SU-DHL-6 (cell line): ENCODE measurements at regions not wholly inside any gene's neighbourhood (a gene's known extent, or its start where the extent isn't known, plus 50 kb on each side); places are given as distances from the start of the nearest gene placed in this dataset.

ENCODE experiments used
- H2AFZ ChIP-seq: fragments of 200-600 bp; sonication (generic); 2 replicates; pipeline ENCODE4 v1.6.1; 2014; ENCODE audit warnings: low read depth, mild to moderate bottlenecking, moderate library complexity, mixed read lengths, antibody characterized with exemption, low read length; ENCODE audit not compliant: severe bottlenecking
- H3F3A ChIP-seq: fragments of 200-600 bp; shearing (Covaris generic); 2 replicates; pipeline ENCODE4 v1.6.0; 2016; ENCODE audit warnings: antibody characterized with exemption, mild to moderate bottlenecking; ENCODE audit not compliant: insufficient read depth
- H3K27ac ChIP-seq: fragments of 200-600 bp; sonication (generic); 2 replicates; pipeline ENCODE4 v1.5.1; 2016; ENCODE audit warnings: low read depth, mild to moderate bottlenecking, low read length, moderate library complexity, mixed read lengths
- H3K27me3 ChIP-seq: fragments of 200-600 bp; sonication (generic), shearing (Covaris generic); 2 replicates; pipeline ENCODE4 v1.6.0; 2014; ENCODE audit warnings: mild to moderate bottlenecking, low read length
- H3K36me3 ChIP-seq: fragments of 200-600 bp; sonication (generic); 2 replicates; pipeline ENCODE4 v1.6.1; 2014; ENCODE audit warnings: mild to moderate bottlenecking, low read length, mixed read lengths
- H3K4me2 ChIP-seq: fragments of 300-600, 200-600 bp; shearing (Covaris generic), sonication (generic); 2 replicates; pipeline ENCODE4 v1.6.0; 2014; ENCODE audit warnings: low read length, low read depth, mild to moderate bottlenecking; ENCODE audit not compliant: poor library complexity, severe bottlenecking
- H3K4me3 ChIP-seq: fragments of 200-600 bp; sonication (generic); 2 replicates; pipeline ENCODE4 v1.5.1; 2014; ENCODE audit warnings: antibody characterized with exemption, low read length, mild to moderate bottlenecking, mixed read lengths; ENCODE audit not compliant: insufficient read depth, poor library complexity, severe bottlenecking
- H3K79me2 ChIP-seq: fragments of 200-600 bp; sonication (generic); 2 replicates; pipeline ENCODE4 v1.6.1; 2014; ENCODE audit warnings: mild to moderate bottlenecking, low read length, moderate library complexity; ENCODE audit not compliant: insufficient read depth
- H3K9ac ChIP-seq: fragments of 200-600 bp; sonication (generic); 2 replicates; pipeline ENCODE4 v1.7.0; 2014; ENCODE audit warnings: mild to moderate bottlenecking, low read length
- H3K9me2 ChIP-seq: fragments of 200-600 bp; sonication (generic); replicated peaks from 2 replicates; pipeline ENCODE4 v1.6.1; 2014; ENCODE audit warnings: low read length; ENCODE audit not compliant: insufficient read depth
- H3K9me3 ChIP-seq: fragments of 200-600 bp; sonication (generic); 2 replicates; pipeline ENCODE4 v1.6.1; 2014; ENCODE audit warnings: low read length, mixed read lengths; ENCODE audit not compliant: insufficient read depth
- H4K20me1 ChIP-seq: fragments of 200-600 bp; sonication (generic); 2 replicates; pipeline ENCODE4 v1.6.1; 2014; ENCODE audit warnings: low read depth, mild to moderate bottlenecking, antibody characterized with exemption, low read length, moderate library complexity, mixed read lengths
- EZH2phosphoT487 ChIP-seq: fragments of 200-600 bp; sonication (generic), shearing (Covaris generic); conservative IDR thresholded peaks from 2 replicates; pipeline ENCODE4 v1.6.1; 2018; ENCODE audit warnings: mild to moderate bottlenecking, antibody characterized with exemption, low read length, moderate library complexity, mixed read lengths
- TF ChIP-seq, protein P1 (sequence below): fragments of 200-600 bp; sonication (generic); IDR thresholded peaks from one replicate; pipeline ENCODE4 v1.5.1; 2017; ENCODE audit warnings: antibody characterized with exemption, mild to moderate bottlenecking, low read length, moderate library complexity; ENCODE audit not compliant: insufficient read depth, poor library complexity, severe bottlenecking

- Histone ChIP-seq H3K4me2 (no peak overlapping the region), H3K36me3 (no peaks in the 10 kb centered on the region), H3K27me3 (no peaks in the 10 kb centered on the region), H3F3A (no peaks in the 10 kb centered on the region), H4K20me1 (no peaks in the 10 kb centered on the region), H3K9me2 (no peaks in the 10 kb centered on the region), H3K27ac (no peak overlapping the region), H3K9ac (no peak overlapping the region), H3K9me3 (0 out of 2 replicates have a peak, but pooled peaks cover 4% of the 10 kb centered on the region), H3K4me3 (no peak overlapping the region), H2AFZ (no peak overlapping the region), H3K79me2 (no peaks in the 10 kb centered on the region)
- no peak for TF ChIP-seq EZH2phosphoT487
- TF ChIP-seq, protein P1, sequence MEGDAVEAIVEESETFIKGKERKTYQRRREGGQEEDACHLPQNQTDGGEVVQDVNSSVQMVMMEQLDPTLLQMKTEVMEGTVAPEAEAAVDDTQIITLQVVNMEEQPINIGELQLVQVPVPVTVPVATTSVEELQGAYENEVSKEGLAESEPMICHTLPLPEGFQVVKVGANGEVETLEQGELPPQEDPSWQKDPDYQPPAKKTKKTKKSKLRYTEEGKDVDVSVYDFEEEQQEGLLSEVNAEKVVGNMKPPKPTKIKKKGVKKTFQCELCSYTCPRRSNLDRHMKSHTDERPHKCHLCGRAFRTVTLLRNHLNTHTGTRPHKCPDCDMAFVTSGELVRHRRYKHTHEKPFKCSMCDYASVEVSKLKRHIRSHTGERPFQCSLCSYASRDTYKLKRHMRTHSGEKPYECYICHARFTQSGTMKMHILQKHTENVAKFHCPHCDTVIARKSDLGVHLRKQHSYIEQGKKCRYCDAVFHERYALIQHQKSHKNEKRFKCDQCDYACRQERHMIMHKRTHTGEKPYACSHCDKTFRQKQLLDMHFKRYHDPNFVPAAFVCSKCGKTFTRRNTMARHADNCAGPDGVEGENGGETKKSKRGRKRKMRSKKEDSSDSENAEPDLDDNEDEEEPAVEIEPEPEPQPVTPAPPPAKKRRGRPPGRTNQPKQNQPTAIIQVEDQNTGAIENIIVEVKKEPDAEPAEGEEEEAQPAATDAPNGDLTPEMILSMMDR = no peak
These were observed 574.5 kb upstream of the TBL1XR1 start for GRCh38 chr3:177771780-177772179.

DNA sequence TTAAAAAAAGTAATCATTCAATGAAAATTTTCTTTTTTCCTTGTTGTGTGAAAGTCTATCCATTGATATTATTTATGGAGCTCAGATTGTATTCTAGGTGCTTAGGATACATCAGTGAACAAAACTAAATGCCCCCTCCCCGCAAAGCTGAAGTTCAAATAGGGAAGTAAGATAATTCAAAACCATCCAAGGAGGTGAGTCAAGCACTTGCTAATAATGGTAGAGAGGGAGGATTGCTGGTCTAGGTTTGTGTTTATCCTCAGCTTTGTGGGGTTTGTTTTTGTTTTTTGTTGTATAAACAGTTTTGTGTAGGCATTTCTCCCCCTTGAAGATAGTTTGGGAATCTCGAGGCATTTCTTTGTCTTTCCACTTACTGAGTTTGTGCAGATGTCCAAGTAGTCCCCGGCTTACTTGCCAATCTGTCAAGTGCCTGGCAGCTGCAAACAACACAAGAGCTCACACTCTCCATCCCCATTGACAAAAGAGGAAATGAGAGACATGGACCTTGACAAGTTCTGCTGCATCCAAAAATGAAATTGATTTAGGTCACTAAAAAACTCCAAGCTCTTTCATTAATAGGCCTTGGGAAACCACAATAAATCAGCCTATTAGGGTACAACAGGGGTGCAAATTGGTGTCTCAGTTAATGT lies 575.8 kb upstream of the TBL1XR1 start:
- TF ChIP-seq, protein P1 = no peak
- no peak for TF ChIP-seq EZH2phosphoT487
- H3K4me2 ChIP-seq = no peak overlapping the region

DNA sequence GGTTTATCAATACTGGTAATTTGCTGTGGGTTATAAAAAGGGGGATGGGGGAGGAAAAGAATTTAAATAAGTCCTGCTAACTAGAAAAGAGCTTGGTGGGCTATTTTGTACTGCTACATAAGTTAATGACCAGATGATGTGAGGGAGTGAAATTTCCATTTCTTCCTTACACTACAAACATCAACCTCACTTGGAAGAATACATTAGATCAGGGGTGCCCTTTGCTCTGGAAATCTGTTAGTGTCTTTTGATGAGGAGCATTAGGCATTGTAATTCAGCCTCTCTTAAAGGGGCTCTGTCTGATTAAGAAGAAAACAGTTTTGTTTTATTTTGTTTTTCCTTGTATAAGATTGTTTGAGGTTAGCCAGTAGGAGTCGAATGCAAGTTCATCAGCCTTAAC lies 576.4 kb upstream of the TBL1XR1 start:
- Histone ChIP-seq H3K4me2 (no peak overlapping the region), H3K36me3 (no peaks in the 10 kb centered on the region), H4K20me1 (no peaks in the 10 kb centered on the region), H3K79me2 (no peaks in the 10 kb centered on the region), H2AFZ (no peak overlapping the region), H3K27me3 (no peaks in the 10 kb centered on the region), H3K9ac (no peak overlapping the region), H3F3A (no peaks in the 10 kb centered on the region), H3K9me2 (no peaks in the 10 kb centered on the region), H3K9me3 (no peaks in the 10 kb centered on the region), H3K4me3 (no peak overlapping the region), H3K27ac (no peak overlapping the region)
- no peak for TF ChIP-seq EZH2phosphoT487
- TF ChIP-seq, protein P1 = no peak

More for the DNA sequence above, 575.8 kb upstream of the TBL1XR1 start:
- Histone ChIP-seq H3K79me2 (no peaks in the 10 kb centered on the region), H4K20me1 (no peaks in the 10 kb centered on the region), H3K4me3 (no peak overlapping the region), H3K27me3 (no peaks in the 10 kb centered on the region), H3K9ac (no peak overlapping the region), H3K36me3 (no peaks in the 10 kb centered on the region), H3F3A (no peaks in the 10 kb centered on the region), H3K9me3 (0 out of 2 replicates have a peak, but pooled peaks cover 4% of the 10 kb centered on the region), H2AFZ (no peak overlapping the region), H3K9me2 (no peaks in the 10 kb centered on the region), H3K27ac (no peak overlapping the region)
